Suprapubic skin (tissue), 4 donors: ENCODE measurements at regions not wholly inside any gene's neighbourhood (a gene's known extent, or its start where the extent isn't known, plus 50 kb on each side); places are given as distances from the start of the nearest gene placed in this dataset.

ENCODE experiments used
- CTCF ChIP-seq, 2 donors: fragments of 200-600 bp in 1 of 2; fragments of 450-650 bp in 1 of 2; sonication (generic) in 1 of 2; IDR thresholded peaks; one replicate each; pipeline ENCODE4 v1.5.1; 2016 to 2019; ENCODE audit warnings: antibody characterized with exemption in 2 of 2, mild to moderate bottlenecking in 1 of 2, moderate library complexity in 1 of 2
- EP300 ChIP-seq: sonication (generic); formaldehyde crosslinking; IDR thresholded peaks from one replicate; pipeline ENCODE4 v1.6.1; 2017; ENCODE audit warnings: antibody characterized with exemption
- POLR2A ChIP-seq, 2 donors: fragments of 450-650 bp; IDR thresholded peaks; one replicate each; pipeline ENCODE4 v1.6.1; 2017; ENCODE audit warnings: antibody characterized with exemption in 2 of 2, mild to moderate bottlenecking in 2 of 2, moderate library complexity in 2 of 2
- POLR2AphosphoS5 ChIP-seq, 3 donors: sonication (generic); formaldehyde crosslinking; IDR thresholded peaks; one replicate each; pipeline ENCODE4 v1.6.1; 2017; ENCODE audit warnings: antibody characterized with exemption in 3 of 3

GRCh38 chr11:8812438-8812837, 98.6 kb upstream of the AKIP1 start:
- no peak for TF ChIP-seq CTCF (IDR thresholded peaks at IDR 0.05)
- TF ChIP-seq POLR2A (IDR thresholded peaks at IDR 0.05) = no peak
- no peak for TF ChIP-seq EP300
- TF ChIP-seq POLR2AphosphoS5 (IDR thresholded peaks at IDR 0.05) = peak in 1 of 3 donors; percentile 18
